Pancreas (tissue), 10 donors: ENCODE measurements at regions not wholly inside any gene's neighbourhood (a gene's known extent, or its start where the extent isn't known, plus 50 kb on each side); places are given as distances from the start of the nearest gene placed in this dataset.

Source experiments
- ATAC-seq, 4 donors: fragments of 200-7000 bp; cut with Tn5 transposase; one replicate each; pipeline versions ENCODE4 v1.8.0 to v1.9.1; 2020; ENCODE audit warnings: mild to moderate bottlenecking in 4 of 4, moderate library complexity in 4 of 4
- DNase-seq, 6 donors: peaks; one replicate each; pipeline ENCODE4 v3.0.0-alpha.2; 2020
- FAIRE-seq: peaks from 2 replicates; lab custom pipeline; 2012; peaks lifted over from hg19 to GRCh38; lab: Jason Lieb, UNC
- H3K27ac ChIP-seq, 4 donors: fragments of 200-600 bp; sonication (generic); 1 replicate in 3 of 4; 2 replicates in 1 of 4; pipeline versions ENCODE4 v1.5.0 to v1.8.0; 2020
- H3K27me3 ChIP-seq, 4 donors: fragments of 200-600 bp; one replicate each; pipeline ENCODE4 v1.8.0; 2021
- H3K36me3 ChIP-seq, 3 donors: fragments of 200-600 bp; sonication (generic) in 1 of 3; one replicate each; pipeline versions ENCODE4 v1.5.0 to v1.8.0; 2020 to 2021
- H3K4me1 ChIP-seq, 3 donors: fragments of 200-600 bp; one replicate each; pipeline ENCODE4 v1.8.0; 2021
- H3K4me3 ChIP-seq, 4 donors: fragments of 200-600 bp; sonication (generic) in 2 of 4; one replicate each; pipeline versions ENCODE4 v1.5.0 to v1.8.0; 2020 to 2021
- H3K9me3 ChIP-seq, 4 donors: fragments of 200-600 bp; one replicate each; pipeline ENCODE4 v1.8.0; 2021
- CTCF ChIP-seq, 4 donors: fragments of 200-600 bp; sonication (generic) in 3 of 4; IDR thresholded peaks; one replicate each; pipeline versions ENCODE4 v1.5.0 to v1.8.0; 2021; ENCODE audit warnings: antibody characterized with exemption in 4 of 4
- WGBS, 2 donors: extraction: QIAGEN DNeasy Blood & Tissue Kit; methylation state at CpG; one replicate each; pipeline ENCODE4 v1.1.7; 2013; 5-methylcytosine and 5-hydroxymethylcytosine counted together
- intact Hi-C, 3 donors: fragments of 100-400 bp; cut with DNase I; formaldehyde crosslinking; loops; one replicate each; pipeline versions ENCODE4 v1.11.1 to v1.14.2; 2022
- donor health status: healthy with polysubstance abuse.
- donor health status: DM: no; HTN: no; CAD: no; lungs with moderate emphysema.
- donor health status: DM: no; HTN: no; CAD: no.
- donor health status: control.
- donor health status: control.
- donor health status: Bipolar disorder and iron deficiency.
- donor health status: DM: yes; HTN: yes; CAD: no.
- donor health status: DM: no; HTN: no; CAD: no.
- donor health status: DM: no; HTN: no; CAD: no.
- donor health status: DM: yes; HTN: yes; CAD: no.

DNA sequence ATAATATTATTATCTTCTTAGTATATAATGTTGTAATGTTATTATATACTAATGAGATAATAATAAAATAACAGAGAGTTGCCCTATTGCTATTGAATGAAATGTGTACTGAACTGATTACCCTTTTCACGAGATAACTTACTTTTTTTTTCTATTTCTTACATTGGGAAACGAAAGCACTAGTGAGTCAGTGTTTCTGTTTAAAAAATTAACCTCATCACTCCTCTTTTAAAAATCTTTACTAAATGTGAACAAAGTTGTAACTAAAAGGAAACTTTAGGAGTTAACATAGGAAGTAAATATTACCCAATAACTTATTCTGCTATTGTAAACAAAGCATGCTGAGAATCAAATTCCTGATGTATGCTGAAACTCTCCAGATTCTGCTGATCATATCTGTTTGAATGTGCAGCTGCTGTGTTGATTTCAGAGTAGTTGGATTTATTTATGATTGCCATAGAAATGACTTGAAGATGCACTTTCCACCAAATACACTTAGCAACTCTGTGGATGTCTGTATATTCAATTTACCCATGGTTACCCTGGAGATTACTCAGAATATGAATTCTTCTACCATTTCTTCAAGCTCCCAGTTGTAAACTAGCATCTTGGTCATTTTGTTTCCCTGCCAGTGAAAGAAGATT is 523.4 kb downstream of the TENT5A start:
- DNase-seq (no peak), FAIRE-seq (no peak), ATAC-seq (no peak)
- Histone ChIP-seq H3K4me1 (no peaks in the 10 kb centered on the region), H3K27me3 (no peaks in the 10 kb centered on the region), H3K4me3 (no peak overlapping the region), H3K27ac (no peak overlapping the region), H3K9me3 (no peaks in the 10 kb centered on the region), H3K36me3 (no peaks in the 10 kb centered on the region)
- no peak for TF ChIP-seq CTCF (IDR thresholded peaks at IDR 0.05)
- WGBS, 2 donors: 18 to 20% methylated on average over 2 of the region's 2 CpGs
- intact Hi-C loops: no loop called here

DNA sequence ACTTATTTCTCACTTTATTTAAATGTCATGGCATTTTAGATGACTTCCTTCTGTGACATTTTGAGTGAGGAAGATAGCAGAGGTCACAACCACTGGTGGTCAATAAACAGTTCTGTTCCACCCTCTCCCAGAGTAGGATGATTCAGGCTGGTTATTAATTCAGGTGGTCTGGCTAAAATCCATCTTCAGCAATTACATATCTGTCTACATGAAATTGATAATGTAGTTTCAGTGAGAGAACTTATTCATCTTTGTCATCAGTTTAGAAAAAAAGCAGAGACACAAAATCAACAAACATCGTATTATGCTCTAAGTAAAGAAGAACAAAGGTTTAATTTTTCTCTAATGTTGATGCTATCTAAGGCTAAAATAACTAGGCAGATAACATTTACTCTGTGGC is 525.5 kb downstream of the TENT5A start:
- Histone ChIP-seq H3K4me3 (no peak overlapping the region), H3K36me3 (no peaks in the 10 kb centered on the region), H3K4me1 (no peaks in the 10 kb centered on the region), H3K27me3 (no peaks in the 10 kb centered on the region), H3K9me3 (no peaks in the 10 kb centered on the region), H3K27ac (no peak overlapping the region)
- no peak for DNase-seq
- ATAC-seq: no peak
- no peak for TF ChIP-seq CTCF (IDR thresholded peaks at IDR 0.05)
- intact Hi-C loops: no loop called here
- no peak for FAIRE-seq
- WGBS, 2 donors: 22 to 38% methylated on average over 1 of the region's 1 CpG

DNA sequence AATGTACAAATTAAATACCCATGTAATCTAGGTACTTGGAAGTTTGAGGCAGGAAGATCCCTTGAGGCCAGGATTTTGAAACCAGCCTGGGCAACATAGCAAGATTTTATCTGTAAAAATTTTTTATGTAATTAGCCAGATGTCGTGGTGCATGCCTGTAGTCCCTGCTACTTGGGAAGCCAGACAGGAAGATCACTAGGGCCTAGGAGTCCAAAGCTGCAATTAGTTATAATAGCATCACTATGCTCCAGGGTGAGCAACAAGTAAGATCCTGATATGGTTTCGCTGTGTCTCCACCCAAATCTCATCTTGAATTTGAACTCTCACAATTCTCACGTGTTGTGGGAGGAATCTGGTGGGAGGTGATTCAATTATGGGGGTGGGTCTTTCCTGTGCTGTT is 535.8 kb downstream of the TENT5A start:
- Histone ChIP-seq H3K9me3 (no peaks in the 10 kb centered on the region), H3K4me1 (no peaks in the 10 kb centered on the region), H3K4me3 (no peak overlapping the region), H3K36me3 (no peaks in the 10 kb centered on the region), H3K27ac (no peak overlapping the region), H3K27me3 (peaks cover 0 to 4% (median 0%) of the 10 kb centered on the region in 4 donors)
- DNase-seq (no peak), ATAC-seq (no peak), FAIRE-seq (no peak)
- TF ChIP-seq CTCF (IDR thresholded peaks at IDR 0.05): no peak
- 53 to 66% methylated on average over 3 of the region's 3 CpGs for WGBS, 2 donors
- intact Hi-C loops: no loop called here

DNA sequence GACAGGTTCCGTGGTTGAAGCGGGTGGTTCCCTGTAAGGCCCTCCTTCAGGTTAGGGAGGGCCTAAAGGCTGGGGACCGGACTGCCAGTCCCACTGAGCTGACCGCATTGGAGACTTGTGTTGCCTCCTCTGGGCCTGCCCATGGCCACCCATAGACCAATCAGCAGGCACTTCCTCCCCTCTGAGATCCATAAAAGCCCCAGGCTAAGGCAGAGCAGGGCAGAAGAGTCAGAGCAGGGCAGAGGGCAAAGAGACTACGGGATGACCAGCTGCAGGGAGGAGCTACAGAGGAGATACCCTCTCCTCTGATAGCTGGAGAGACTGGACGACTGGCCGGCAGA is 537.4 kb downstream of the TENT5A start:
- no peaks in the 10 kb centered on the region for H3K4me1 ChIP-seq
- H3K9me3 ChIP-seq: no peaks in the 10 kb centered on the region
- 65 to 77% methylated on average over 7 of the region's 7 CpGs for WGBS, 2 donors
- FAIRE-seq: no peak
- H3K4me3 ChIP-seq: no peak overlapping the region
- peaks cover 0 to 4% (median 0%) of the 10 kb centered on the region in 4 donors for H3K27me3 ChIP-seq
- ATAC-seq: no peak
- H3K27ac ChIP-seq: no peak overlapping the region
- intact Hi-C loops: no loop called here
- no peaks in the 10 kb centered on the region for H3K36me3 ChIP-seq
- DNase-seq: peak in 2 of 6 donors; percentile 19 to 34
- no peak for TF ChIP-seq CTCF (IDR thresholded peaks at IDR 0.05)

- FAIRE-seq: no peak
- DNase-seq: peak in 2 of 6 donors; percentile 11 to 51
- WGBS, 2 donors: 66 to 70% methylated on average over 14 to 15 of the region's 15 CpGs
- Histone ChIP-seq H3K4me3 (no peak overlapping the region), H3K4me1 (no peaks in the 10 kb centered on the region), H3K9me3 (no peaks in the 10 kb centered on the region), H3K36me3 (no peaks in the 10 kb centered on the region), H3K27ac (no peak overlapping the region), H3K27me3 (peaks cover 0 to 4% (median 0%) of the 10 kb centered on the region in 4 donors)
- no peak for TF ChIP-seq CTCF (IDR thresholded peaks at IDR 0.05)
- no peak for ATAC-seq
- intact Hi-C loops: no loop called here
Measured at GRCh38 chr6:81214414-81215091, 537.9 kb downstream of the TENT5A start.
